ENCODE measurements at regions not wholly inside any gene's neighbourhood (a gene's known extent, or its start where the extent isn't known, plus 50 kb on each side); places are given as distances from the start of the nearest gene placed in this dataset.

DNA sequence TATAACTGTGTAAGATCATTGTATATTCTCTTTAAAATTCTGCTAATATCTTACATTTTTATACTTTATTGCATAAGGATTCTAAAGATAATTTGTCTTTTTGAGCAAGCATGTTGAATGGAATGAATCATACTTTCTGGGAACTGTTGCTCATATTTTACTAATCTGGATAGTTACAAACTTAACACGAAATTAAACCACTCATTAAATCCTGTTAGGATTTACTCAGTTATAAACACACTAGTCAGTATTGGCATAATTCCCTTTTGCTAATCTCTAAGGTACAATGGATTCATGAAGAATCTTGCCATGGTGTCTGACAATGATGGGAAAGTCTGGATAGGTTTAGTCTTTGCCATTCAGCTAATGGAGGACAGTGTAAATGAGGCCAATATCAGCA, 338.1 kb upstream of the SMC2 start:
- Histone ChIP-seq H3K4me1 (no peaks in the 10 kb centered on the region), H3K27me3 (no peaks in the 10 kb centered on the region), H3K9me3 (no peaks in the 10 kb centered on the region), H3K27ac (no peak overlapping the region), H3K36me3 (no peaks in the 10 kb centered on the region), H3K4me3 (no peak overlapping the region)
- TF ChIP-seq POLR2AphosphoS5 (IDR thresholded peaks at IDR 0.05) (no peak), POLR2A (IDR thresholded peaks at IDR 0.05) (no peak)
- TF ChIP-seq, protein P1, sequence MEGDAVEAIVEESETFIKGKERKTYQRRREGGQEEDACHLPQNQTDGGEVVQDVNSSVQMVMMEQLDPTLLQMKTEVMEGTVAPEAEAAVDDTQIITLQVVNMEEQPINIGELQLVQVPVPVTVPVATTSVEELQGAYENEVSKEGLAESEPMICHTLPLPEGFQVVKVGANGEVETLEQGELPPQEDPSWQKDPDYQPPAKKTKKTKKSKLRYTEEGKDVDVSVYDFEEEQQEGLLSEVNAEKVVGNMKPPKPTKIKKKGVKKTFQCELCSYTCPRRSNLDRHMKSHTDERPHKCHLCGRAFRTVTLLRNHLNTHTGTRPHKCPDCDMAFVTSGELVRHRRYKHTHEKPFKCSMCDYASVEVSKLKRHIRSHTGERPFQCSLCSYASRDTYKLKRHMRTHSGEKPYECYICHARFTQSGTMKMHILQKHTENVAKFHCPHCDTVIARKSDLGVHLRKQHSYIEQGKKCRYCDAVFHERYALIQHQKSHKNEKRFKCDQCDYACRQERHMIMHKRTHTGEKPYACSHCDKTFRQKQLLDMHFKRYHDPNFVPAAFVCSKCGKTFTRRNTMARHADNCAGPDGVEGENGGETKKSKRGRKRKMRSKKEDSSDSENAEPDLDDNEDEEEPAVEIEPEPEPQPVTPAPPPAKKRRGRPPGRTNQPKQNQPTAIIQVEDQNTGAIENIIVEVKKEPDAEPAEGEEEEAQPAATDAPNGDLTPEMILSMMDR (IDR thresholded peaks at IDR 0.05) = no peak
- intact Hi-C loops (cut with DNase I; ENCODE audit: low total_unique reads) = no loop called here
- no peak for DNase-seq (ENCODE audit: low spot score in 2 of 2)

DNA sequence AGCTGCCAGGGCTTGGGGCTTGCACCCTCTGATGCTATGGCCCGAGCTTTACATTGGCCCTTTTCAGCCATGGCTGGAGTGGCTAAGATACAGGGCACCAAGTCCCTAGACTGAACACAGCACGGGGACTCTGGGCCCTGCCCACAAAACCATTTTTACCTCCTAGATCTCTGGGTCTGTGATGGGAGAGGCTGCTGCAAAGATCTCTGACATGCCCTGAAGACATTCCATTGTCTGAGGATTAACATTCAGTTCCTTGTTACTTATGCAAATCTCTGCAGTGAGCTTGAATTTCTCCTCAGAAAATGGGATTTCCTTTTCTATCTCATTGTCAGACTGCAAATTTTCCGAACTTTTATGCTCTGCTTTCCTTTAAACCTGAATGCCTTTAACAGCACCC, 337.0 kb upstream of the SMC2 start:
- H3K4me1 ChIP-seq = no peaks in the 10 kb centered on the region
- H3K36me3 ChIP-seq = no peaks in the 10 kb centered on the region
- DNase-seq (ENCODE audit: low spot score in 2 of 2) = no peak
- H3K27ac ChIP-seq = no peak overlapping the region
- H3K9me3 ChIP-seq = no peaks in the 10 kb centered on the region
- intact Hi-C loops (cut with DNase I; ENCODE audit: low total_unique reads) = no loop called here
- H3K4me3 ChIP-seq = no peak overlapping the region
- no peaks in the 10 kb centered on the region for H3K27me3 ChIP-seq
- TF ChIP-seq POLR2A (IDR thresholded peaks at IDR 0.05) (no peak), POLR2AphosphoS5 (IDR thresholded peaks at IDR 0.05) (no peak)
- TF ChIP-seq, protein P1 (IDR thresholded peaks at IDR 0.05) = no peak

DNA sequence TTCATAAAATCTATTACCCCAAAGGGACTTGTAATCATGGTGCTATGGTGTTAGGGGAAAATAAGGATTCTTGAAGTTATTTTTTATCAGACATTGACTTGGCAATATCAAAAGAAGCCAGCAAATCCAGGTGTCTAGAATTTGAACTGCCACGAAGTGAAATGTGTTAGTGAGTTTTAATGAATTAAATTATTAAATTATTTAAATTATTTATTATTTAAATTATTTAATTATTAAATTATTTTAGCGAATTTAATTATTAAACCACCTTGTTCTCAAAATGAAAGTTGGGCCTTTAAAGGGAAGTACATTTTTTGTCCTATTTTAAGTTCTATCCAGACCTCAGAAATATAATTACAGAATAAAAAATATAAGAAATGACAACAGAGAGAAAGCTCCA, 332.6 kb upstream of the SMC2 start:
- intact Hi-C loops (cut with DNase I; ENCODE audit: low total_unique reads) = no loop called here
- H3K27me3 ChIP-seq = no peaks in the 10 kb centered on the region

DNA sequence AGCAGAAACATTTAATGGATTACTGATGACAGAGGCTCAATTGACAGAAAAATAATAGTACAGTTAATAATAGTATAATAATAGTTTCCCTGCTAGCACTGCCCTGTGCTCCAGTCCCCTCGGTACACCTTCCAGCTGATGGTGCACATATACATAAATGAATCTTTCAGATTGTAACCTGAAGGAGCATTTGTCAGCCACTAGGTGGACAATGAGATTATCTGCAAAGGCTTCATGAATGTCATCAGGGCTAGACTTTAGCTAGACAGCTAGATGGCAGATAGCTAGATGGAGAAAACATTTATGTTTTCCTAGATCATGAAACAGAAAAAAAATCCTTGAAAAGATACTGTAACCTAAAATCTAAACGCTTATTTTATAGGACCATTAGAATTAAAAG, 304.4 kb upstream of the SMC2 start:
- intact Hi-C loops (cut with DNase I; ENCODE audit: low total_unique reads) = no loop called here
- DNase-seq (ENCODE audit: low spot score in 2 of 2) = no peak
- no peak for TF ChIP-seq POLR2AphosphoS5 (IDR thresholded peaks at IDR 0.05)
- TF ChIP-seq, protein P1 (IDR thresholded peaks at IDR 0.05) = no peak
- TF ChIP-seq POLR2A (IDR thresholded peaks at IDR 0.05) = no peak

More for the DNA sequence above, 332.6 kb upstream of the SMC2 start:
- no peaks in the 10 kb centered on the region for H3K4me1 ChIP-seq
- no peak overlapping the region for H3K27ac ChIP-seq
- H3K9me3 ChIP-seq = no peaks in the 10 kb centered on the region
- TF ChIP-seq POLR2AphosphoS5 (IDR thresholded peaks at IDR 0.05) (no peak), POLR2A (IDR thresholded peaks at IDR 0.05) (no peak)
- no peak overlapping the region for H3K4me3 ChIP-seq
- no peaks in the 10 kb centered on the region for H3K36me3 ChIP-seq
- DNase-seq (ENCODE audit: low spot score in 2 of 2) = no peak

DNA sequence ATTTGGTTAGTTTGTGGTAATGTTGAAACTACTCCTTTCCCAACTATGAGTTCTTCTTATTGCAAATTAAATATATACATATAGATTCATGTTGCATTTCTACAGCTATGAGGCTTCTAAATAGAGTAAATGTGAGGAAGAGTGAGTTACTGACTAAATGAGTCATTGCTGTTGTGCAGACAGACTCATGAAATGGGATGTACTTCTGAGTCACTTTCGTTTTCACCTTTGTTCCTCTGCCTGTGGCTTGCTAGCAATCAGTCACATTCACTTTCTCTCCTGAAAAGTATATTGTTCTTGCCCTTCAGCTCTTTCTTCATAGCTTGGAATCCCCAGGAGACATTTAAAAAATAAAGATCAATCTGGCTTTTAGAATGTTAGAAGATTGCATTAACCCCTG, 295.5 kb upstream of the SMC2 start:
- Histone ChIP-seq H3K27ac (no peak overlapping the region), H3K4me1 (no peaks in the 10 kb centered on the region), H3K4me3 (no peak overlapping the region), H3K9me3 (no peaks in the 10 kb centered on the region), H3K27me3 (no peaks in the 10 kb centered on the region), H3K36me3 (no peaks in the 10 kb centered on the region)
- intact Hi-C loops (cut with DNase I; ENCODE audit: low total_unique reads) = no loop called here
- DNase-seq (ENCODE audit: low spot score in 2 of 2) = no peak
- TF ChIP-seq POLR2AphosphoS5 (IDR thresholded peaks at IDR 0.05) (no peak), POLR2A (IDR thresholded peaks at IDR 0.05) (no peak)
- TF ChIP-seq, protein P1 (IDR thresholded peaks at IDR 0.05) = no peak

More for the DNA sequence above, 304.4 kb upstream of the SMC2 start:
- H3K9me3 ChIP-seq = peaks cover 0 to 6% of the 10 kb centered on the region in 2 donors
- no peaks in the 10 kb centered on the region for H3K27me3 ChIP-seq
- H3K4me3 ChIP-seq = no peak overlapping the region
- no peaks in the 10 kb centered on the region for H3K36me3 ChIP-seq
- no peaks in the 10 kb centered on the region for H3K4me1 ChIP-seq
- no peak overlapping the region for H3K27ac ChIP-seq

DNA sequence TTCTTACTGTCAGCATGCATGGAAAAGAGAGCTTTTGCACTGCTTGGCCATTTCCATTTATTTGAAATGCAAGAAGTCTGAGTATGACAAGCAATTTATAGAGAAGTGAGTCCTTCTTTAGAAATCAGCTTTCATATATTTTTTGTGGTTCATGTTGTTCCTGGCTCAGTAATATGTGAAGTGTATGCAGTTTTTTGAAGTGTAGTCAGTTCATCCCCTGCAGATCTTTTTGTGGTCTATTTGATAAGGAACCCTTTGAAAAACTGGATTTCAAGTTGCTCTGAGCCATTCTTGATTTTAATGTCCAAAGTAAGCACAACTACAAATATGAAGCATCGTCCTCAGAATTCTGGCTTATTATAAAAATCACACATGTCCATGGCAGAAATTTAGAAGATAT, 294.1 kb upstream of the SMC2 start:
- Histone ChIP-seq H3K4me1 (no peaks in the 10 kb centered on the region), H3K4me3 (no peak overlapping the region), H3K27ac (no peak overlapping the region), H3K9me3 (no peaks in the 10 kb centered on the region), H3K36me3 (no peaks in the 10 kb centered on the region), H3K27me3 (no peaks in the 10 kb centered on the region)
- TF ChIP-seq POLR2AphosphoS5 (IDR thresholded peaks at IDR 0.05) = no peak
- intact Hi-C loops (cut with DNase I; ENCODE audit: low total_unique reads) = no loop called here
- DNase-seq (ENCODE audit: low spot score in 2 of 2) = no peak

Data from breast epithelium (tissue), 4 donors.